ENCODE measurements at regions not wholly inside any gene's neighbourhood (a gene's known extent, or its start where the extent isn't known, plus 50 kb on each side); places are given as distances from the start of the nearest gene placed in this dataset.

GRCh38 chr3:165336786-165337185, 140.6 kb upstream of the SLITRK3 start:
- Histone ChIP-seq H3K4me2 (ENCODE audit: control insufficient read depth, extremely low read depth, insufficient read depth, low read depth, low read length) (no peak overlapping the region), H3K9me3 (ENCODE audit: control insufficient read depth, low read depth, low read length) (no peaks in the 10 kb centered on the region), H3K4me3 (ENCODE audit: control insufficient read depth in 2 of 3, extremely low read depth in 1 of 3, insufficient read depth in 2 of 3, low read depth in 1 of 3, low read length in 3 of 3) (no peak overlapping the region), H3K36me3 (ENCODE audit: control insufficient read depth in 2 of 2, extremely low read depth in 1 of 2, insufficient read depth in 2 of 2, low read length in 2 of 2) (no peaks in the 10 kb centered on the region), H3K9me1 (ENCODE audit: control insufficient read depth, extremely low read depth, insufficient read depth, low read length) (no peaks in the 10 kb centered on the region), H3K4me1 (ENCODE audit: control insufficient read depth, extremely low read depth, insufficient read depth, low read length) (no peaks in the 10 kb centered on the region), H3K27me3 (ENCODE audit: control insufficient read depth, extremely low read depth, insufficient read depth, low read length) (no peaks in the 10 kb centered on the region), H3K27ac (ENCODE audit: control insufficient read depth, insufficient read depth, low read length) (no peak overlapping the region), H3K9ac (ENCODE audit: control insufficient read depth, extremely low read depth, insufficient read depth, low read length) (no peak overlapping the region), H4K20me1 (ENCODE audit: control insufficient read depth, extremely low read depth, insufficient read depth, low read length) (no peaks in the 10 kb centered on the region), H3K79me2 (ENCODE audit: control insufficient read depth, insufficient read depth, low read length) (no peaks in the 10 kb centered on the region), H2AFZ (ENCODE audit: control insufficient read depth, low read length) (no peak overlapping the region)
- TF ChIP-seq EZH2 (IDR thresholded peaks at IDR 0.05; ENCODE audit: low read length) (no peak), CTCF (optimal IDR thresholded peaks at IDR 0.05 in 1 of 3, IDR thresholded peaks at IDR 0.05 in 1 of 3, conservative IDR thresholded peaks at IDR 0.05 in 1 of 3; ENCODE audit: extremely low read depth in 1 of 3, insufficient read depth in 2 of 3, low read length in 3 of 3) (no peak)
- dilution Hi-C loops (cut with MboI; ENCODE audit: extremely low pct_ligation_motif_present, low sequenced_read_pairs) = no loop called here
- FAIRE-seq (no peak), DNase-seq (ENCODE audit: low read depth, low spot score) (no peak)
